ENCODE measurements at regions not wholly inside any gene's neighbourhood (a gene's known extent, or its start where the extent isn't known, plus 50 kb on each side); places are given as distances from the start of the nearest gene placed in this dataset.
A peak's percentile ranks its signal among the peaks of the same experiment; 100 is the strongest.

- TF ChIP-seq, protein P1, sequence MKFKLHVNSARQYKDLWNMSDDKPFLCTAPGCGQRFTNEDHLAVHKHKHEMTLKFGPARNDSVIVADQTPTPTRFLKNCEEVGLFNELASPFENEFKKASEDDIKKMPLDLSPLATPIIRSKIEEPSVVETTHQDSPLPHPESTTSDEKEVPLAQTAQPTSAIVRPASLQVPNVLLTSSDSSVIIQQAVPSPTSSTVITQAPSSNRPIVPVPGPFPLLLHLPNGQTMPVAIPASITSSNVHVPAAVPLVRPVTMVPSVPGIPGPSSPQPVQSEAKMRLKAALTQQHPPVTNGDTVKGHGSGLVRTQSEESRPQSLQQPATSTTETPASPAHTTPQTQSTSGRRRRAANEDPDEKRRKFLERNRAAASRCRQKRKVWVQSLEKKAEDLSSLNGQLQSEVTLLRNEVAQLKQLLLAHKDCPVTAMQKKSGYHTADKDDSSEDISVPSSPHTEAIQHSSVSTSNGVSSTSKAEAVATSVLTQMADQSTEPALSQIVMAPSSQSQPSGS (tag by site-specific recombination; IDR thresholded peaks at IDR 0.05; ENCODE audit: low read depth), result no peak
- TF ChIP-seq KLF17 (tag by site-specific recombination; IDR thresholded peaks at IDR 0.05) (no peak), ZNF23 (tag by site-specific recombination; IDR thresholded peaks at IDR 0.05; ENCODE audit: borderline replicate concordance) (no peak), ZNF843 (tag by site-specific recombination; IDR thresholded peaks at IDR 0.05) (no peak), ZFP41 (tag by site-specific recombination; IDR thresholded peaks at IDR 0.05; ENCODE audit: borderline replicate concordance) (no peak), ZNF792 (tag by site-specific recombination; IDR thresholded peaks at IDR 0.05) (no peak), ZNF121 (tag by site-specific recombination; IDR thresholded peaks at IDR 0.05) (no peak), SETDB1 (IDR thresholded peaks at IDR 0.05; ENCODE audit: insufficient read length, low read length) (no peak)
- TF ChIP-seq, protein P2, sequence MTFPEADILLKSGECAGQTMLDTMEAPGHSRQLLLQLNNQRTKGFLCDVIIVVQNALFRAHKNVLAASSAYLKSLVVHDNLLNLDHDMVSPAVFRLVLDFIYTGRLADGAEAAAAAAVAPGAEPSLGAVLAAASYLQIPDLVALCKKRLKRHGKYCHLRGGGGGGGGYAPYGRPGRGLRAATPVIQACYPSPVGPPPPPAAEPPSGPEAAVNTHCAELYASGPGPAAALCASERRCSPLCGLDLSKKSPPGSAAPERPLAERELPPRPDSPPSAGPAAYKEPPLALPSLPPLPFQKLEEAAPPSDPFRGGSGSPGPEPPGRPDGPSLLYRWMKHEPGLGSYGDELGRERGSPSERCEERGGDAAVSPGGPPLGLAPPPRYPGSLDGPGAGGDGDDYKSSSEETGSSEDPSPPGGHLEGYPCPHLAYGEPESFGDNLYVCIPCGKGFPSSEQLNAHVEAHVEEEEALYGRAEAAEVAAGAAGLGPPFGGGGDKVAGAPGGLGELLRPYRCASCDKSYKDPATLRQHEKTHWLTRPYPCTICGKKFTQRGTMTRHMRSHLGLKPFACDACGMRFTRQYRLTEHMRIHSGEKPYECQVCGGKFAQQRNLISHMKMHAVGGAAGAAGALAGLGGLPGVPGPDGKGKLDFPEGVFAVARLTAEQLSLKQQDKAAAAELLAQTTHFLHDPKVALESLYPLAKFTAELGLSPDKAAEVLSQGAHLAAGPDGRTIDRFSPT (tag by site-specific recombination; IDR thresholded peaks at IDR 0.05), result no peak
- Histone ChIP-seq H3K4me1 (ENCODE audit: control insufficient read depth, insufficient read depth, low read length) (no peaks in the 10 kb centered on the region), H3K4me3 (ENCODE audit: low read depth, low read length) (no peak overlapping the region), H3K27ac (ENCODE audit: extremely low read depth, low read depth, low read length) (no peak overlapping the region), H3K9me3 (ENCODE audit: control insufficient read depth, insufficient read depth, low read depth, low read length) (no peaks in the 10 kb centered on the region), H3K36me3 (ENCODE audit: control insufficient read depth in 2 of 2, insufficient read depth in 1 of 2, low read length in 2 of 2) (no peaks in the 10 kb centered on the region)
- ChIA-PET POLR2A (no interaction called here), CTCF (no interaction called here)
Measured at GRCh38 chr10:104520653-104521052, 120.4 kb upstream of the SORCS3 start.

DNA sequence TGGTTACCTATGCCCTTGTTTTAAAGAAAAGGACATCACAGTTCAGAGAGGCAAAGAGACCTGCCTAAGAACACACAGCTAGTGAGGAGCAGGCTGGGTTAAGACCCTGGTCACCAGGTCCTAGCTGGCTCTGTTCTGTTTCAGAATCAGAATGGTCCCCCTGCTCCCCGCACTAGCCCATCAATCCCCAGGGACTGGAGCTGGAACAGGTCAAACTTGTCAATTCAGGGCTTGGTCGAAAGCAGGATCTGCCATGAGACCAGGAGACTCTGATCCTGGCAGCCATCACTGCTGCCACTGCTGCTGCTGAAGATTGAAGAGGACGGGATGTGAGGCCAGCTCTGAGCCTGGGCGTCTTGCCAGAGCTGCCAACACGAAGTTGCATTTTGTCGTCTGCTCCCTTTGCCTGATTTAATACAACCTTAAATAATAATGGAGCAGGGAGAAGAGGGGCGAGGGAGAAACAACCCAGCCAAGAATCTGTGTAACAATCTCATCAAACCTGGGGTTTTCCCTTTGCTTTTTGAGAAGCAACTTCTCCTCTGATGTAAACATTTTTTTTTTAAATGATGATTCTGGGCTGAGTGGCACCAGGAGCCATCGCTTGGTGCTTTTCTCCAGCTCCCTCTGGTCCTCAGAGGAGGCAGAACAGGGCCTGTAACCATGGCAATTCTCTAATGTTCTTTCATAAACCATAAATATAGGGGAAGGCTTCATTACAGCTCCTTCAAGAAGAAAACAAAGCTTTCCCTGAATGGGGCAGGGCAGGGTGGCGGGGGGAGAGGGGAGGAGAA lies 119.0 kb upstream of the SORCS3 start:
- ChIA-PET POLR2A (no interaction called here), CTCF (no interaction called here)
- Histone ChIP-seq H3K4me3 (ENCODE audit: low read depth, low read length) (no peak overlapping the region), H3K4me1 (ENCODE audit: control insufficient read depth, insufficient read depth, low read length) (no peaks in the 10 kb centered on the region), H3K36me3 (ENCODE audit: control insufficient read depth in 2 of 2, insufficient read depth in 1 of 2, low read length in 2 of 2) (no peaks in the 10 kb centered on the region), H3K27ac (ENCODE audit: extremely low read depth, low read depth, low read length) (no peak overlapping the region), H3K9me3 (ENCODE audit: control insufficient read depth, insufficient read depth, low read depth, low read length) (no peaks in the 10 kb centered on the region)
- no peak for TF ChIP-seq AEBP2 (tag by site-specific recombination; IDR thresholded peaks at IDR 0.05; ENCODE audit: borderline replicate concordance)
- no peak for TF ChIP-seq ZNF274 (IDR thresholded peaks at IDR 0.05; ENCODE audit: low read length)
- TF ChIP-seq ZNF274 (tag by site-specific recombination; IDR thresholded peaks at IDR 0.05; ENCODE audit: borderline replicate concordance), result no peak
- TF ChIP-seq MYNN (tag by site-specific recombination; IDR thresholded peaks at IDR 0.05; ENCODE audit: borderline replicate concordance), result no peak
- TF ChIP-seq ZNF785 (tag by site-specific recombination; IDR thresholded peaks at IDR 0.05), result no peak
- peak; percentile 93 for TF ChIP-seq ZNF335 (tag by site-specific recombination; conservative IDR thresholded peaks at IDR 0.05)
- no peak for TF ChIP-seq ZNF16 (tag by site-specific recombination; IDR thresholded peaks at IDR 0.05; ENCODE audit: low read depth)
